WTC11 (cell line): ENCODE measurements at regions not wholly inside any gene's neighbourhood (a gene's known extent, or its start where the extent isn't known, plus 50 kb on each side); places are given as distances from the start of the nearest gene placed in this dataset.

Source experiments
- ATAC-seq: fragments of 200-7000 bp; cut with Tn5 transposase; 2 replicates; pipeline ENCODE4 v1.10.0; 2021; ENCODE audit warnings: mild to moderate bottlenecking, moderate library complexity
- CTCF ChIA-PET: fragments of 300-600 bp; sonication (Branson Sonifier 250); formaldehyde crosslinking; loops from one replicate; lab custom pipeline; 2021; ENCODE audit warnings: antibody characterized with exemption; lab: Charles Lee
- POLR2A ChIA-PET: fragments of 350-600 bp; sonication (Branson Sonifier 250); formaldehyde crosslinking; loops from one replicate; lab custom pipeline; 2021; ENCODE audit warnings: antibody characterized with exemption; lab: Charles Lee
- DNase-seq: peaks from one replicate; pipeline ENCODE4 v3.0.0; 2021; ENCODE audit warnings: low spot score
- H3K27ac Mint-ChIP-seq: 2 replicates; pipeline ENCODE4 v1.8.0; 2021; ENCODE audit warnings: mixed read lengths
- H3K27me3 Mint-ChIP-seq: 2 replicates; pipeline ENCODE4 v1.8.0; 2021; ENCODE audit warnings: low read depth, mild to moderate bottlenecking, moderate library complexity, mixed read lengths
- H3K36me3 Mint-ChIP-seq: 2 replicates; pipeline ENCODE4 v1.8.0; 2021; ENCODE audit warnings: mixed read lengths
- H3K4me1 Mint-ChIP-seq: 2 replicates; pipeline ENCODE4 v1.8.0; 2022; ENCODE audit warnings: mixed read lengths
- H3K4me3 Mint-ChIP-seq: 2 replicates; pipeline ENCODE4 v1.8.0; 2021; ENCODE audit warnings: mild to moderate bottlenecking, moderate library complexity, mixed read lengths
- H3K9me3 Mint-ChIP-seq: 2 replicates; pipeline ENCODE4 v1.8.0; 2021; ENCODE audit warnings: mixed read lengths
- ATF1 ChIP-seq: sonication (generic); formaldehyde crosslinking; IDR thresholded peaks from 2 replicates; pipeline ENCODE4 v1.8.1; 2023; ENCODE audit warnings: mild to moderate bottlenecking, moderate library complexity, missing genetic modification reagents
- ESRRA ChIP-seq: sonication (generic); formaldehyde crosslinking; IDR thresholded peaks from 2 replicates; pipeline ENCODE4 v1.8.1; 2022; ENCODE audit warnings: mild to moderate bottlenecking, missing genetic modification reagents, borderline replicate concordance
- ETV6 ChIP-seq: sonication (generic); formaldehyde crosslinking; IDR thresholded peaks from 2 replicates; pipeline ENCODE4 v1.8.1; 2022; ENCODE audit warnings: mild to moderate bottlenecking, missing genetic modification reagents
- JAZF1 ChIP-seq: fragments of 250-450 bp; sonication (Bioruptor Pico); IDR thresholded peaks from 2 replicates; pipeline ENCODE4 v1.9.0; 2021; ENCODE audit warnings: moderate library complexity, mild to moderate bottlenecking, inconsistent platforms
- JUN ChIP-seq: sonication (generic); formaldehyde crosslinking; IDR thresholded peaks from 2 replicates; pipeline ENCODE4 v1.8.0; 2023; ENCODE audit warnings: mild to moderate bottlenecking, missing genetic modification reagents
- MYBL2 ChIP-seq: sonication (generic); formaldehyde crosslinking; IDR thresholded peaks from 2 replicates; pipeline ENCODE4 v1.8.1; 2023; ENCODE audit warnings: mild to moderate bottlenecking, moderate library complexity, missing genetic modification reagents
- RELA ChIP-seq: sonication (generic); formaldehyde crosslinking; IDR thresholded peaks from 2 replicates; pipeline ENCODE4 v1.8.1; 2022; ENCODE audit warnings: missing genetic modification reagents, mild to moderate bottlenecking, borderline replicate concordance
- RORB ChIP-seq: fragments of 250-450 bp; sonication (Bioruptor Pico); IDR thresholded peaks from 2 replicates; pipeline ENCODE4 v1.9.0; 2021; ENCODE audit warnings: mild to moderate bottlenecking
- TEAD4 ChIP-seq: sonication (generic); formaldehyde crosslinking; IDR thresholded peaks from 2 replicates; pipeline ENCODE4 v1.8.0; 2022; ENCODE audit warnings: mild to moderate bottlenecking, missing genetic modification reagents
- TP53 ChIP-seq: sonication (generic); formaldehyde crosslinking; IDR thresholded peaks from 2 replicates; pipeline ENCODE4 v1.8.1; 2023; ENCODE audit warnings: mild to moderate bottlenecking, missing genetic modification reagents
- ZBTB21 ChIP-seq: sonication (generic); formaldehyde crosslinking; IDR thresholded peaks from 2 replicates; pipeline ENCODE4 v1.8.1; 2023; ENCODE audit warnings: mild to moderate bottlenecking, missing genetic modification reagents, borderline replicate concordance
- ZNF232 ChIP-seq: sonication (generic); formaldehyde crosslinking; IDR thresholded peaks from 2 replicates; pipeline ENCODE4 v1.8.0; 2022; ENCODE audit warnings: mild to moderate bottlenecking, missing genetic modification reagents
- ZNF263 ChIP-seq: sonication (generic); formaldehyde crosslinking; IDR thresholded peaks from 2 replicates; pipeline ENCODE4 v1.8.1; 2022; ENCODE audit warnings: low read depth, mild to moderate bottlenecking, moderate library complexity, missing genetic modification reagents
- ZNF416 ChIP-seq: fragments of 250-450 bp; sonication (Bioruptor Pico); IDR thresholded peaks from 2 replicates; pipeline ENCODE4 v1.9.0; 2021; ENCODE audit warnings: mild to moderate bottlenecking, inconsistent platforms
- TF ChIP-seq, protein P1 (sequence below): sonication (generic); formaldehyde crosslinking; IDR thresholded peaks from 2 replicates; pipeline ENCODE4 v1.8.1; 2022; ENCODE audit warnings: mild to moderate bottlenecking, moderate library complexity, missing genetic modification reagents
- TF ChIP-seq, protein P2 (sequence below): sonication (generic); formaldehyde crosslinking; IDR thresholded peaks from 2 replicates; pipeline ENCODE4 v1.8.1; 2023; ENCODE audit warnings: mild to moderate bottlenecking, missing genetic modification reagents, moderate library complexity
- TF ChIP-seq, protein P3 (sequence below): sonication (generic); formaldehyde crosslinking; IDR thresholded peaks from 2 replicates; pipeline ENCODE4 v1.8.1; 2023; ENCODE audit warnings: mild to moderate bottlenecking, moderate library complexity, missing genetic modification reagents
- TF ChIP-seq, protein P4 (sequence below): sonication (generic); formaldehyde crosslinking; IDR thresholded peaks from 2 replicates; pipeline ENCODE4 v1.8.1; 2022; ENCODE audit warnings: low read depth, missing genetic modification reagents, borderline replicate concordance
- TF ChIP-seq, protein P5 (sequence below): sonication (generic); formaldehyde crosslinking; IDR thresholded peaks from 2 replicates; pipeline ENCODE4 v1.8.0; 2022; ENCODE audit warnings: mild to moderate bottlenecking, missing genetic modification reagents
- TF ChIP-seq, protein P6 (sequence below): sonication (generic); formaldehyde crosslinking; IDR thresholded peaks from 2 replicates; pipeline ENCODE4 v1.8.0; 2023; ENCODE audit warnings: missing genetic modification reagents, mild to moderate bottlenecking, borderline replicate concordance
- TF ChIP-seq, protein P7 (sequence below): fragments of 250-450 bp; sonication (Bioruptor Pico); IDR thresholded peaks from 2 replicates; pipeline ENCODE4 v1.8.0; 2021; ENCODE audit warnings: mild to moderate bottlenecking

DNA sequence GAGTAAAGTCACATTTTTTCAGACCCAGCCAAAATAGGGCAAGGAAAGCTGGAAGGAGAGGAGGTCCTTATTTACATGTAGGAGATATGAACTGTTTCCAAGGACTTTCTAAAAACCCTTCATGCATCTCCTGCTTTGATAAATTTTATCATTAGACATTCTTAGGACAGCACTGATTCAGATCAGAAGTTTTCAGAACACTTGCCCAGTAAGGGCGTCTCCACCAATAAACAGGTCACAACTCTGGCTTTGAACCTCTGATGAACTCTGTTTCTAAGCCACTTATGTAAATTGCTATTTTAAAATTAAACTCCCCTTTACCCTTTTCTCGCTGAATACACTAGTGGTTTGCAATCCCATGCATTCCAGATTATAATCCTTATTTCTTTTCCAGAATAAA, 505.3 kb upstream of the SLIT2 start:
- H3K4me3 Mint-ChIP-seq: no peak overlapping the region
- no peaks in the 10 kb centered on the region for H3K27me3 Mint-ChIP-seq
- DNase-seq: no peak
- POLR2A ChIA-PET: no interaction called here
- no peaks in the 10 kb centered on the region for H3K4me1 Mint-ChIP-seq
- CTCF ChIA-PET: no interaction called here
- no peaks in the 10 kb centered on the region for H3K36me3 Mint-ChIP-seq
- TF ChIP-seq, protein P1, sequence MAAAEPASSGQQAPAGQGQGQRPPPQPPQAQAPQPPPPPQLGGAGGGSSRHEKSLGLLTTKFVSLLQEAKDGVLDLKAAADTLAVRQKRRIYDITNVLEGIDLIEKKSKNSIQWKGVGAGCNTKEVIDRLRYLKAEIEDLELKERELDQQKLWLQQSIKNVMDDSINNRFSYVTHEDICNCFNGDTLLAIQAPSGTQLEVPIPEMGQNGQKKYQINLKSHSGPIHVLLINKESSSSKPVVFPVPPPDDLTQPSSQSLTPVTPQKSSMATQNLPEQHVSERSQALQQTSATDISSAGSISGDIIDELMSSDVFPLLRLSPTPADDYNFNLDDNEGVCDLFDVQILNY (CRISPR knock-in tag): no peak
- TF ChIP-seq, protein P2, sequence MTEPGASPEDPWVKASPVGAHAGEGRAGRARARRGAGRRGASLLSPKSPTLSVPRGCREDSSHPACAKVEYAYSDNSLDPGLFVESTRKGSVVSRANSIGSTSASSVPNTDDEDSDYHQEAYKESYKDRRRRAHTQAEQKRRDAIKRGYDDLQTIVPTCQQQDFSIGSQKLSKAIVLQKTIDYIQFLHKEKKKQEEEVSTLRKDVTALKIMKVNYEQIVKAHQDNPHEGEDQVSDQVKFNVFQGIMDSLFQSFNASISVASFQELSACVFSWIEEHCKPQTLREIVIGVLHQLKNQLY (CRISPR knock-in tag): no peak
- TF ChIP-seq, protein P3, sequence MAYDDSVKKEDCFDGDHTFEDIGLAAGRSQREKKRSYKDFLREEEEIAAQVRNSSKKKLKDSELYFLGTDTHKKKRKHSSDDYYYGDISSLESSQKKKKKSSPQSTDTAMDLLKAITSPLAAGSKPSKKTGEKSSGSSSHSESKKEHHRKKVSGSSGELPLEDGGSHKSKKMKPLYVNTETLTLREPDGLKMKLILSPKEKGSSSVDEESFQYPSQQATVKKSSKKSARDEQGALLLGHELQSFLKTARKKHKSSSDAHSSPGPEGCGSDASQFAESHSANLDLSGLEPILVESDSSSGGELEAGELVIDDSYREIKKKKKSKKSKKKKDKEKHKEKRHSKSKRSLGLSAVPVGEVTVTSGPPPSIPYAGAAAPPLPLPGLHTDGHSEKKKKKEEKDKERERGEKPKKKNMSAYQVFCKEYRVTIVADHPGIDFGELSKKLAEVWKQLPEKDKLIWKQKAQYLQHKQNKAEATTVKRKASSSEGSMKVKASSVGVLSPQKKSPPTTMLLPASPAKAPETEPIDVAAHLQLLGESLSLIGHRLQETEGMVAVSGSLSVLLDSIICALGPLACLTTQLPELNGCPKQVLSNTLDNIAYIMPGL: no peak
- TF ChIP-seq, protein P4, sequence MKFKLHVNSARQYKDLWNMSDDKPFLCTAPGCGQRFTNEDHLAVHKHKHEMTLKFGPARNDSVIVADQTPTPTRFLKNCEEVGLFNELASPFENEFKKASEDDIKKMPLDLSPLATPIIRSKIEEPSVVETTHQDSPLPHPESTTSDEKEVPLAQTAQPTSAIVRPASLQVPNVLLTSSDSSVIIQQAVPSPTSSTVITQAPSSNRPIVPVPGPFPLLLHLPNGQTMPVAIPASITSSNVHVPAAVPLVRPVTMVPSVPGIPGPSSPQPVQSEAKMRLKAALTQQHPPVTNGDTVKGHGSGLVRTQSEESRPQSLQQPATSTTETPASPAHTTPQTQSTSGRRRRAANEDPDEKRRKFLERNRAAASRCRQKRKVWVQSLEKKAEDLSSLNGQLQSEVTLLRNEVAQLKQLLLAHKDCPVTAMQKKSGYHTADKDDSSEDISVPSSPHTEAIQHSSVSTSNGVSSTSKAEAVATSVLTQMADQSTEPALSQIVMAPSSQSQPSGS: no peak
- TF ChIP-seq RORB (no peak), JAZF1 (no peak)
- no peaks in the 10 kb centered on the region for H3K9me3 Mint-ChIP-seq
- ATAC-seq: no peak
- H3K27ac Mint-ChIP-seq: no peak overlapping the region

DNA sequence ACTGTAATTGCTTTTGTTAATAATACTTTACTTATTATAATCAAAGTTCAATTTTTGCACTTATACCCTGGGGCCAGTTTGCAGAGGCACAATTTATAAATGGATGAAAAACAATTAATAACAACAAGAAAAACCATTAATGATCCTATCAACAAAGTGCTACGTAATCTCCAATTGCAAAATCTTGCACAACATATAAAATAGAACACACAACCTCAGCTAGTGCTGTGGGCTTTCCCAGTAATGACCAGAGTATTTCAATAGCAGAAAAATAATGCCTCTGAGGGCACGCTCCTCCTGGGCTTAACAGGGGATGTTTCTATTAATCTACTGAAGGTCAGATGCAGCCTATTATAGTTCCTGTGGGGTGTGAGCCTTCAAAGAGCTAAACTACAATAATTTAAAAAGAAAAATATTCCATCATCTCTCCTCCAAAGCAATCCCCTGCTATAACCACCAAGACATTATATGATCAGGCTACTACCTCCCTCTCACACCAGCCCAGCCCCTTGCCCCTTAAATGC, 508.5 kb upstream of the SLIT2 start:
- Mint-ChIP-seq H3K27me3 (no peaks in the 10 kb centered on the region), H3K9me3 (no peaks in the 10 kb centered on the region), H3K36me3 (no peaks in the 10 kb centered on the region), H3K4me1 (no peaks in the 10 kb centered on the region), H3K4me3 (no peak overlapping the region), H3K27ac (no peak overlapping the region)
- ChIA-PET CTCF (no interaction called here), POLR2A (no interaction called here)
- no peak for DNase-seq
- ATAC-seq: no peak
- no peak for TF ChIP-seq ZBTB21
- TF ChIP-seq ETV6 (CRISPR knock-in tag): no peak
- TF ChIP-seq JUN (CRISPR knock-in tag): no peak
- TF ChIP-seq TEAD4: no peak
- TF ChIP-seq, protein P5, sequence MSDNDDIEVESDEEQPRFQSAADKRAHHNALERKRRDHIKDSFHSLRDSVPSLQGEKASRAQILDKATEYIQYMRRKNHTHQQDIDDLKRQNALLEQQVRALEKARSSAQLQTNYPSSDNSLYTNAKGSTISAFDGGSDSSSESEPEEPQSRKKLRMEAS (CRISPR knock-in tag): no peak
- TF ChIP-seq RELA (CRISPR knock-in tag): no peak
- TF ChIP-seq MYBL2 (CRISPR knock-in tag): no peak
- no peak for TF ChIP-seq ZNF232 (CRISPR knock-in tag)
- TF ChIP-seq TP53 (CRISPR knock-in tag): no peak
- no peak for TF ChIP-seq ZNF263 (CRISPR knock-in tag)
- no peak for TF ChIP-seq ZNF416
- TF ChIP-seq, protein P4: no peak
- TF ChIP-seq, protein P6, sequence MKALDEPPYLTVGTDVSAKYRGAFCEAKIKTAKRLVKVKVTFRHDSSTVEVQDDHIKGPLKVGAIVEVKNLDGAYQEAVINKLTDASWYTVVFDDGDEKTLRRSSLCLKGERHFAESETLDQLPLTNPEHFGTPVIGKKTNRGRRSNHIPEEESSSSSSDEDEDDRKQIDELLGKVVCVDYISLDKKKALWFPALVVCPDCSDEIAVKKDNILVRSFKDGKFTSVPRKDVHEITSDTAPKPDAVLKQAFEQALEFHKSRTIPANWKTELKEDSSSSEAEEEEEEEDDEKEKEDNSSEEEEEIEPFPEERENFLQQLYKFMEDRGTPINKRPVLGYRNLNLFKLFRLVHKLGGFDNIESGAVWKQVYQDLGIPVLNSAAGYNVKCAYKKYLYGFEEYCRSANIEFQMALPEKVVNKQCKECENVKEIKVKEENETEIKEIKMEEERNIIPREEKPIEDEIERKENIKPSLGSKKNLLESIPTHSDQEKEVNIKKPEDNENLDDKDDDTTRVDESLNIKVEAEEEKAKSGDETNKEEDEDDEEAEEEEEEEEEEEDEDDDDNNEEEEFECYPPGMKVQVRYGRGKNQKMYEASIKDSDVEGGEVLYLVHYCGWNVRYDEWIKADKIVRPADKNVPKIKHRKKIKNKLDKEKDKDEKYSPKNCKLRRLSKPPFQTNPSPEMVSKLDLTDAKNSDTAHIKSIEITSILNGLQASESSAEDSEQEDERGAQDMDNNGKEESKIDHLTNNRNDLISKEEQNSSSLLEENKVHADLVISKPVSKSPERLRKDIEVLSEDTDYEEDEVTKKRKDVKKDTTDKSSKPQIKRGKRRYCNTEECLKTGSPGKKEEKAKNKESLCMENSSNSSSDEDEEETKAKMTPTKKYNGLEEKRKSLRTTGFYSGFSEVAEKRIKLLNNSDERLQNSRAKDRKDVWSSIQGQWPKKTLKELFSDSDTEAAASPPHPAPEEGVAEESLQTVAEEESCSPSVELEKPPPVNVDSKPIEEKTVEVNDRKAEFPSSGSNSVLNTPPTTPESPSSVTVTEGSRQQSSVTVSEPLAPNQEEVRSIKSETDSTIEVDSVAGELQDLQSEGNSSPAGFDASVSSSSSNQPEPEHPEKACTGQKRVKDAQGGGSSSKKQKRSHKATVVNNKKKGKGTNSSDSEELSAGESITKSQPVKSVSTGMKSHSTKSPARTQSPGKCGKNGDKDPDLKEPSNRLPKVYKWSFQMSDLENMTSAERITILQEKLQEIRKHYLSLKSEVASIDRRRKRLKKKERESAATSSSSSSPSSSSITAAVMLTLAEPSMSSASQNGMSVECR: no peak
- no peak for TF ChIP-seq ATF1 (CRISPR knock-in tag)
- no peak for TF ChIP-seq ESRRA (CRISPR knock-in tag)
- TF ChIP-seq, protein P7, sequence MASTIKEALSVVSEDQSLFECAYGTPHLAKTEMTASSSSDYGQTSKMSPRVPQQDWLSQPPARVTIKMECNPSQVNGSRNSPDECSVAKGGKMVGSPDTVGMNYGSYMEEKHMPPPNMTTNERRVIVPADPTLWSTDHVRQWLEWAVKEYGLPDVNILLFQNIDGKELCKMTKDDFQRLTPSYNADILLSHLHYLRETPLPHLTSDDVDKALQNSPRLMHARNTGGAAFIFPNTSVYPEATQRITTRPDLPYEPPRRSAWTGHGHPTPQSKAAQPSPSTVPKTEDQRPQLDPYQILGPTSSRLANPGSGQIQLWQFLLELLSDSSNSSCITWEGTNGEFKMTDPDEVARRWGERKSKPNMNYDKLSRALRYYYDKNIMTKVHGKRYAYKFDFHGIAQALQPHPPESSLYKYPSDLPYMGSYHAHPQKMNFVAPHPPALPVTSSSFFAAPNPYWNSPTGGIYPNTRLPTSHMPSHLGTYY (CRISPR knock-in tag): no peak
